Activated T-cell treated with anti-CD3 and anti-CD28 coated beads for 1 hour (primary cell): ENCODE measurements at regions not wholly inside any gene's neighbourhood (a gene's known extent, or its start where the extent isn't known, plus 50 kb on each side); places are given as distances from the start of the nearest gene placed in this dataset.

Experiments
- DNase-seq: peaks from one replicate; pipeline ENCODE4 v3.0.0-alpha.2; 2020; ENCODE audit warnings: low read depth

- no peak for DNase-seq
Measured at GRCh38 chr9:99590840-99591239, 230.8 kb upstream of the NR4A3 start.

GRCh38 chr9:99591770-99592169 lies 229.9 kb upstream of the NR4A3 start:
- no peak for DNase-seq

- no peak for DNase-seq
Measured at GRCh38 chr9:99592834-99593574, 228.7 kb upstream of the NR4A3 start.

GRCh38 chr9:99593610-99594009 lies 228.1 kb upstream of the NR4A3 start:
- DNase-seq = no peak

- DNase-seq = no peak
Measured at GRCh38 chr9:99594056-99594780, 227.5 kb upstream of the NR4A3 start.

- no peak for DNase-seq
Measured at GRCh38 chr9:99595796-99596195, 225.9 kb upstream of the NR4A3 start.

GRCh38 chr9:99601571-99602111 lies 220.0 kb upstream of the NR4A3 start:
- no peak for DNase-seq

GRCh38 chr9:99602854-99603253 lies 218.8 kb upstream of the NR4A3 start:
- DNase-seq = no peak

GRCh38 chr9:99605016-99605743 lies 216.5 kb upstream of the NR4A3 start:
- DNase-seq = no peak

GRCh38 chr9:99606296-99606695 lies 215.4 kb upstream of the NR4A3 start:
- DNase-seq = no peak

- DNase-seq = no peak
Measured at GRCh38 chr9:99606957-99607356, 214.7 kb upstream of the NR4A3 start.

- DNase-seq = no peak
Measured at GRCh38 chr9:99607842-99608448, 213.7 kb upstream of the NR4A3 start.

GRCh38 chr9:99614341-99614740 lies 207.3 kb upstream of the NR4A3 start:
- DNase-seq = no peak

- no peak for DNase-seq
Measured at GRCh38 chr9:99621040-99621439, 200.6 kb upstream of the NR4A3 start.

GRCh38 chr9:99622679-99623078 lies 199.0 kb upstream of the NR4A3 start:
- no peak for DNase-seq

GRCh38 chr9:99623780-99624364 lies 197.8 kb upstream of the NR4A3 start:
- DNase-seq = no peak

GRCh38 chr9:99624499-99625233 lies 197.0 kb upstream of the NR4A3 start:
- no peak for DNase-seq

- no peak for DNase-seq
Measured at GRCh38 chr9:99626426-99626825, 195.3 kb upstream of the NR4A3 start.

- DNase-seq = no peak
Measured at GRCh38 chr9:99628285-99628684, 193.4 kb upstream of the NR4A3 start.

GRCh38 chr9:99628849-99629620 lies 192.7 kb upstream of the NR4A3 start:
- no peak for DNase-seq
